Keratinocyte (primary cell): ENCODE measurements at regions not wholly inside any gene's neighbourhood (a gene's known extent, or its start where the extent isn't known, plus 50 kb on each side); places are given as distances from the start of the nearest gene placed in this dataset.
"Not testable (repeated sequence)": the region's sequence is repeated elsewhere in the genome, so short reads cannot be mapped to it uniquely, and the experiment has no call there.

Experiments used
- CTCF ChIP-seq, 3 experiments: IDR thresholded peaks in 1 of 3; conservative IDR thresholded peaks in 1 of 3; optimal IDR thresholded peaks in 1 of 3; 2 replicates in 2 of 3; 3 replicates in 1 of 3; pipeline versions ENCODE3 to v1.5.1; 2011; ENCODE audit warnings: low read length in 3 of 3, mild to moderate bottlenecking in 3 of 3, moderate library complexity in 2 of 3, control low read depth in 1 of 3, inconsistent platforms in 1 of 3; ENCODE audit not compliant: insufficient read depth in 2 of 3; ENCODE audit errors: extremely low read depth in 1 of 3
- EZH2 ChIP-seq: IDR thresholded peaks from one replicate; pipeline ENCODE4 v1.6.1; 2012; ENCODE audit warnings: inconsistent platforms, mild to moderate bottlenecking, low read length, moderate library complexity

DNA sequence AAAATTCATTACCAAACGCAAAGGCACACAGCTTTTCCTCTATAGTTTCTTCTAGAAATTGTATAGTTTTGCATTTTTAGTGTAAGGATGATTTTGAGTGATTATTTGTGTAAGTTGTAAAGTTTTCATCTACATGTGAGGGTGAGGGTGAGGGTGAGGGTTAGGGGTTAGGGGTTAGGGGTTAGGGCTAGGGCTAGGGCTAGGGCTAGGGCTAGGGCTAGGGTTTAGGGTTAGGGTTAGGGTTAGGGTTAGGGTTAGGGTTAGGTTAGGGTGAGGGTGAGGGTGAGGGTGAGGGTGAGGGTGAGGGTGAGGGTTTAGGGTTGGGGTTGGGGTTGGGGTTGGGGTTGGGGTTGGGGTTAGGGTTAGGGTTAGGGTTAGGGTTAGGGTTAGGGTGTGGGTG, 167.6 kb downstream of the METRNL start:
- not testable (repeated sequence) for TF ChIP-seq CTCF (optimal IDR thresholded peaks at IDR 0.05 in 1 of 3, IDR thresholded peaks at IDR 0.05 in 1 of 3, conservative IDR thresholded peaks at IDR 0.05 in 1 of 3; ENCODE audit: extremely low read depth in 1 of 3, insufficient read depth in 2 of 3, low read length in 3 of 3); EZH2
